ENCODE measurements at regions not wholly inside any gene's neighbourhood (a gene's known extent, or its start where the extent isn't known, plus 50 kb on each side); places are given as distances from the start of the nearest gene placed in this dataset.

DNA sequence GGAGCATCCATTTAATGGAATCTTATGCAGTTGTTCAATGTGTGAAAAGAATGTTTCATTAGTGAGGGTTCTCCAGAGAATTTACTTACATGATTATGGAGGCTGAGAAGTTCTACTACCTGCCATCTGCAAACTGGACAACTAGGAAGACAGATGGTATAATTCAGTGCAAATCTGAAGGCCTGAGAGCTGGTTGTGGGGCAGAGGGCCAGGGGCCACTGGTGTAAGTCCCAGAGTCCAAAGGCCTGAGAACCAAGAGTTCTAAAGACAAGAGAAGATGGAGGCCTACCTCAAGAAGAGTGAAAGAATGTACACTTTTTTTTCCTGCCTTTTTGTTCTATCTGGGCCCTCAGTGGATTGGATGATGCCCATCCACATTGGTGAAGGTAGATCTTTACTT lies 114.8 kb downstream of the DDX1 start (continued):
- TF ChIP-seq INSM2 (tag by site-specific recombination; IDR thresholded peaks at IDR 0.05) (no peak), ZNF610 (tag by site-specific recombination; IDR thresholded peaks at IDR 0.05; ENCODE audit: borderline replicate concordance) (no peak)

DNA sequence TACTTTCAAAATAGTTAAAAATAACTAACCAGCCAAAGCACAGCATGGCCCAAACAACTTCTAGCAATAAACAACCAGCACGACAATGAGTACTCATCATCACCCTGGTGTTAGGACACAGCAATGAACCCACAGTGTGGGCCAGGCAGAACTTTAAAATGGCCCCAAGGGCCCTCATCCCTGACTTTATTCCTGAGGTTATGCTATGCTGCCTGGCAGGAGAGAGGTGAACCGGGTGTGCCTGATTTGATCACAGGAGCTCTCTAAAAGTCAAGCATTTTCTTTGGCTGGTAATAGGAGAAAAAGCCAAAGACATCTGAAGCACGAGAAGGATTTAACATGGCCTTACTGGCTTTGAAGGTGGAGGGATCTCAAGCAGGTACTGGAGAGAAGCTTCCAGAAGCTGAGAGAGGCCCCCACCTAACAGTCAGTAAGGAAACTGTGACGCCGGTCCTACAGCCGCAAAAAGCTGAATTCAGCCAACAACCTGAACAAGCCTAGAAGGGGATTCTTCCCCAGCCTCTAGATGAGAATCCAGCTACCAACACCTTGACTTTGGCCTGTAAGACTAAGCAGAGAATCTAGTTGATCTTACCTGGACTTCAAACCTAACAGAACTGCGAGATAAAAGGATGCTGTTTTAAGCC lies 115.4 kb downstream of the DDX1 start:
- CTCF ChIA-PET = no interaction called here
- Histone ChIP-seq H3K4me3 (ENCODE audit: low read depth, low read length) (no peak overlapping the region), H3K4me1 (ENCODE audit: control insufficient read depth, insufficient read depth, low read length) (no peaks in the 10 kb centered on the region), H3K36me3 (ENCODE audit: control insufficient read depth in 2 of 2, insufficient read depth in 1 of 2, low read length in 2 of 2) (no peaks in the 10 kb centered on the region), H3K27ac (ENCODE audit: extremely low read depth, low read depth, low read length) (no peak overlapping the region), H3K9me3 (ENCODE audit: control insufficient read depth, insufficient read depth, low read depth, low read length) (no peaks in the 10 kb centered on the region)
- POLR2A ChIA-PET = no interaction called here
- TF ChIP-seq IKZF3 (tag by site-specific recombination; IDR thresholded peaks at IDR 0.05) = no peak
- no peak for TF ChIP-seq YY2 (tag by site-specific recombination; IDR thresholded peaks at IDR 0.05)
- no peak for TF ChIP-seq ZBTB17 (tag by site-specific recombination; IDR thresholded peaks at IDR 0.05)
- TF ChIP-seq, protein P1, sequence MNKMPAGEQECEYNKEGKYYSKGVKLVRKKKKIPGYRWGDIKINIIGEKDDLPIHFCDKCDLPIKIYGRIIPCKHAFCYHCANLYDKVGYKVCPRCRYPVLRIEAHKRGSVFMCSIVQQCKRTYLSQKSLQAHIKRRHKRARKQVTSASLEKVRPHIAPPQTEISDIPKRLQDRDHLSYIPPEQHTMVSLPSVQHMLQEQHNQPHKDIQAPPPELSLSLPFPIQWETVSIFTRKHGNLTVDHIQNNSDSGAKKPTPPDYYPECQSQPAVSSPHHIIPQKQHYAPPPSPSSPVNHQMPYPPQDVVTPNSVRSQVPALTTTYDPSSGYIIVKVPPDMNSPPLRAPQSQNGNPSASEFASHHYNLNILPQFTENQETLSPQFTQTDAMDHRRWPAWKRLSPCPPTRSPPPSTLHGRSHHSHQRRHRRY (tag by site-specific recombination; IDR thresholded peaks at IDR 0.05) = no peak
- TF ChIP-seq, protein P2, sequence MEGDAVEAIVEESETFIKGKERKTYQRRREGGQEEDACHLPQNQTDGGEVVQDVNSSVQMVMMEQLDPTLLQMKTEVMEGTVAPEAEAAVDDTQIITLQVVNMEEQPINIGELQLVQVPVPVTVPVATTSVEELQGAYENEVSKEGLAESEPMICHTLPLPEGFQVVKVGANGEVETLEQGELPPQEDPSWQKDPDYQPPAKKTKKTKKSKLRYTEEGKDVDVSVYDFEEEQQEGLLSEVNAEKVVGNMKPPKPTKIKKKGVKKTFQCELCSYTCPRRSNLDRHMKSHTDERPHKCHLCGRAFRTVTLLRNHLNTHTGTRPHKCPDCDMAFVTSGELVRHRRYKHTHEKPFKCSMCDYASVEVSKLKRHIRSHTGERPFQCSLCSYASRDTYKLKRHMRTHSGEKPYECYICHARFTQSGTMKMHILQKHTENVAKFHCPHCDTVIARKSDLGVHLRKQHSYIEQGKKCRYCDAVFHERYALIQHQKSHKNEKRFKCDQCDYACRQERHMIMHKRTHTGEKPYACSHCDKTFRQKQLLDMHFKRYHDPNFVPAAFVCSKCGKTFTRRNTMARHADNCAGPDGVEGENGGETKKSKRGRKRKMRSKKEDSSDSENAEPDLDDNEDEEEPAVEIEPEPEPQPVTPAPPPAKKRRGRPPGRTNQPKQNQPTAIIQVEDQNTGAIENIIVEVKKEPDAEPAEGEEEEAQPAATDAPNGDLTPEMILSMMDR (tag by site-specific recombination; IDR thresholded peaks at IDR 0.05) = no peak

GRCh38 chr2:15708161-15708560 lies 116.5 kb downstream of the DDX1 start:
- H3K36me3 ChIP-seq (ENCODE audit: control insufficient read depth in 2 of 2, insufficient read depth in 1 of 2, low read length in 2 of 2) = no peaks in the 10 kb centered on the region
- no peaks in the 10 kb centered on the region for H3K4me1 ChIP-seq (ENCODE audit: control insufficient read depth, insufficient read depth, low read length)
- H3K4me3 ChIP-seq (ENCODE audit: low read depth, low read length) = no peak overlapping the region
- no peaks in the 10 kb centered on the region for H3K9me3 ChIP-seq (ENCODE audit: control insufficient read depth, insufficient read depth, low read depth, low read length)
- CTCF ChIA-PET = no interaction called here
- POLR2A ChIA-PET = no interaction called here
- H3K27ac ChIP-seq (ENCODE audit: extremely low read depth, low read depth, low read length) = no peak overlapping the region
- TF ChIP-seq ZNF792 (tag by site-specific recombination; IDR thresholded peaks at IDR 0.05) (no peak), ZNF777 (tag by site-specific recombination; IDR thresholded peaks at IDR 0.05; ENCODE audit: borderline replicate concordance) (no peak), ZBTB17 (tag by site-specific recombination; IDR thresholded peaks at IDR 0.05) (no peak), PRDM10 (tag by site-specific recombination; IDR thresholded peaks at IDR 0.05) (no peak), ZNF76 (tag by site-specific recombination; IDR thresholded peaks at IDR 0.05; ENCODE audit: borderline replicate concordance, low read depth) (no peak), ZSCAN30 (tag by site-specific recombination; IDR thresholded peaks at IDR 0.05) (no peak), PATZ1 (tag by site-specific recombination; IDR thresholded peaks at IDR 0.05) (no peak), KLF7 (tag by site-specific recombination; IDR thresholded peaks at IDR 0.05; ENCODE audit: borderline replicate concordance) (no peak), ZNF37A (tag by site-specific recombination; IDR thresholded peaks at IDR 0.05) (no peak), GLI2 (tag by site-specific recombination; IDR thresholded peaks at IDR 0.05; ENCODE audit: borderline replicate concordance, low read depth) (no peak), ZBTB48 (tag by site-specific recombination; IDR thresholded peaks at IDR 0.05) (no peak), IKZF3 (tag by site-specific recombination; IDR thresholded peaks at IDR 0.05) (no peak)
- TF ChIP-seq, protein P3, sequence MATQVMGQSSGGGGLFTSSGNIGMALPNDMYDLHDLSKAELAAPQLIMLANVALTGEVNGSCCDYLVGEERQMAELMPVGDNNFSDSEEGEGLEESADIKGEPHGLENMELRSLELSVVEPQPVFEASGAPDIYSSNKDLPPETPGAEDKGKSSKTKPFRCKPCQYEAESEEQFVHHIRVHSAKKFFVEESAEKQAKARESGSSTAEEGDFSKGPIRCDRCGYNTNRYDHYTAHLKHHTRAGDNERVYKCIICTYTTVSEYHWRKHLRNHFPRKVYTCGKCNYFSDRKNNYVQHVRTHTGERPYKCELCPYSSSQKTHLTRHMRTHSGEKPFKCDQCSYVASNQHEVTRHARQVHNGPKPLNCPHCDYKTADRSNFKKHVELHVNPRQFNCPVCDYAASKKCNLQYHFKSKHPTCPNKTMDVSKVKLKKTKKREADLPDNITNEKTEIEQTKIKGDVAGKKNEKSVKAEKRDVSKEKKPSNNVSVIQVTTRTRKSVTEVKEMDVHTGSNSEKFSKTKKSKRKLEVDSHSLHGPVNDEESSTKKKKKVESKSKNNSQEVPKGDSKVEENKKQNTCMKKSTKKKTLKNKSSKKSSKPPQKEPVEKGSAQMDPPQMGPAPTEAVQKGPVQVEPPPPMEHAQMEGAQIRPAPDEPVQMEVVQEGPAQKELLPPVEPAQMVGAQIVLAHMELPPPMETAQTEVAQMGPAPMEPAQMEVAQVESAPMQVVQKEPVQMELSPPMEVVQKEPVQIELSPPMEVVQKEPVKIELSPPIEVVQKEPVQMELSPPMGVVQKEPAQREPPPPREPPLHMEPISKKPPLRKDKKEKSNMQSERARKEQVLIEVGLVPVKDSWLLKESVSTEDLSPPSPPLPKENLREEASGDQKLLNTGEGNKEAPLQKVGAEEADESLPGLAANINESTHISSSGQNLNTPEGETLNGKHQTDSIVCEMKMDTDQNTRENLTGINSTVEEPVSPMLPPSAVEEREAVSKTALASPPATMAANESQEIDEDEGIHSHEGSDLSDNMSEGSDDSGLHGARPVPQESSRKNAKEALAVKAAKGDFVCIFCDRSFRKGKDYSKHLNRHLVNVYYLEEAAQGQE (tag by site-specific recombination; IDR thresholded peaks at IDR 0.05) = no peak
